Body of pancreas (tissue), 4 donors: ENCODE measurements at regions not wholly inside any gene's neighbourhood (a gene's known extent, or its start where the extent isn't known, plus 50 kb on each side); places are given as distances from the start of the nearest gene placed in this dataset.

Source experiments
- ATAC-seq: fragments of 150-250 bp; one replicate; pipeline ENCODE4 v1.9.1; 2016
- DNase-seq, 4 donors: peaks; one replicate each; pipeline ENCODE4 v3.0.0-alpha.2; 2019
- H3K27ac ChIP-seq, 4 donors: fragments of 200-600 bp; sonication (generic); 1 replicate in 3 of 4; 2 replicates in 1 of 4; pipeline versions ENCODE4 v1.5.1 to v1.6.1; 2016 to 2019; ENCODE audit warnings: mild to moderate bottlenecking in 1 of 4, mixed read lengths in 1 of 4, moderate library complexity in 1 of 4
- H3K27me3 ChIP-seq, 2 donors: fragments of 200-600 bp; sonication (generic); one replicate each; pipeline ENCODE4 v1.6.0; 2016; ENCODE audit warnings: mild to moderate bottlenecking in 1 of 2
- H3K36me3 ChIP-seq, 2 donors: fragments of 200-600 bp; sonication (generic); replicated peaks in 1 of 2; 2 replicates each; pipeline ENCODE4 v1.5.1; 2016; ENCODE audit warnings: low read depth in 2 of 2; ENCODE audit not compliant: insufficient read depth in 1 of 2
- H3K4me1 ChIP-seq: fragments of 200-600 bp; sonication (generic); one replicate; pipeline ENCODE4 v1.6.0; 2016
- H3K4me3 ChIP-seq, 2 donors: fragments of 200-600 bp; sonication (generic); 1 replicate in 1 of 2; 2 replicates in 1 of 2; pipeline ENCODE4 v1.5.1; 2016 to 2019
- H3K9me3 ChIP-seq, 3 donors: fragments of 200-600 bp; sonication (generic); 1 replicate in 2 of 3; 2 replicates in 1 of 3; pipeline ENCODE4 v1.5.1; 2016
- POLR2A ChIP-seq, 3 donors: fragments of 450-650 bp; IDR thresholded peaks; one replicate each; pipeline ENCODE4 v1.6.1; 2016; ENCODE audit warnings: antibody characterized with exemption in 3 of 3, mild to moderate bottlenecking in 2 of 3
- WGBS, 2 donors: methylation state at CpG; one replicate each; pipeline ENCODE4 v1.1.5; 2017; 5-methylcytosine and 5-hydroxymethylcytosine counted together
- intact Hi-C: fragments of 100-400 bp; cut with DNase I; formaldehyde crosslinking; loops from one replicate; pipeline ENCODE4 v1.15.1; 2023
- TF ChIP-seq, protein P1 (sequence below), 7 experiments: fragments of 450-650 bp in 4 of 7; fragments of 200-600 bp in 3 of 7; sonication (generic) in 3 of 7; IDR thresholded peaks; one replicate each; pipeline ENCODE4 v1.5.1; 2016 to 2019; ENCODE audit warnings: antibody characterized with exemption in 7 of 7

DNA sequence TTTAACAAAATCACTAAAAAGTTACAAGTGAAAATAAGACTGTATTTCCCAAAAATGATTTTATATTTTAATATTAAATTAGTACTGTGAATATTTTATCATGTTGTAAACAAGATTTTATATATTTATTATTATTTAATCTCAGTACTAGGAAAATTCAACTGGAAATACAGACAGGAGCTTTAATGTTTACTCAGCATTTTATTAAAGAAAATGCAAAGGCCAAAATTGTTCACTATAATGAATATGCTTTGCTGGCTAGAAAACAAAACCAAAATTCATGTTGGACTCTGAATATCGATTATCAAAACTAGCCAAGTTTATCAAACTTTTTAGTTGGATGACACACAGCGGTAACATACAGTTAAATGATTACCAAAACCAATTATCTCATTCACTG is 782.3 kb downstream of the AMY1C start:
- H3K27ac ChIP-seq = no peak overlapping the region
- H3K36me3 ChIP-seq = no peaks in the 10 kb centered on the region
- TF ChIP-seq POLR2A (IDR thresholded peaks at IDR 0.05) = no peak
- TF ChIP-seq, protein P1, sequence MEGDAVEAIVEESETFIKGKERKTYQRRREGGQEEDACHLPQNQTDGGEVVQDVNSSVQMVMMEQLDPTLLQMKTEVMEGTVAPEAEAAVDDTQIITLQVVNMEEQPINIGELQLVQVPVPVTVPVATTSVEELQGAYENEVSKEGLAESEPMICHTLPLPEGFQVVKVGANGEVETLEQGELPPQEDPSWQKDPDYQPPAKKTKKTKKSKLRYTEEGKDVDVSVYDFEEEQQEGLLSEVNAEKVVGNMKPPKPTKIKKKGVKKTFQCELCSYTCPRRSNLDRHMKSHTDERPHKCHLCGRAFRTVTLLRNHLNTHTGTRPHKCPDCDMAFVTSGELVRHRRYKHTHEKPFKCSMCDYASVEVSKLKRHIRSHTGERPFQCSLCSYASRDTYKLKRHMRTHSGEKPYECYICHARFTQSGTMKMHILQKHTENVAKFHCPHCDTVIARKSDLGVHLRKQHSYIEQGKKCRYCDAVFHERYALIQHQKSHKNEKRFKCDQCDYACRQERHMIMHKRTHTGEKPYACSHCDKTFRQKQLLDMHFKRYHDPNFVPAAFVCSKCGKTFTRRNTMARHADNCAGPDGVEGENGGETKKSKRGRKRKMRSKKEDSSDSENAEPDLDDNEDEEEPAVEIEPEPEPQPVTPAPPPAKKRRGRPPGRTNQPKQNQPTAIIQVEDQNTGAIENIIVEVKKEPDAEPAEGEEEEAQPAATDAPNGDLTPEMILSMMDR (IDR thresholded peaks at IDR 0.05) = no peak
- H3K4me3 ChIP-seq = no peak overlapping the region
- H3K9me3 ChIP-seq = no peaks in the 10 kb centered on the region
- intact Hi-C loops = no loop called here
- no peaks in the 10 kb centered on the region for H3K4me1 ChIP-seq
- WGBS, 2 donors = 61 to 69% methylated on average over 2 of the region's 2 CpGs
- DNase-seq (no peak), ATAC-seq (no peak)
- no peaks in the 10 kb centered on the region for H3K27me3 ChIP-seq

GRCh38 chr1:104574620-104575019 is 824.9 kb downstream of the AMY1C start:
- Histone ChIP-seq H3K36me3 (no peaks in the 10 kb centered on the region), H3K4me1 (no peaks in the 10 kb centered on the region), H3K27me3 (no peaks in the 10 kb centered on the region), H3K27ac (no peak overlapping the region), H3K4me3 (no peak overlapping the region), H3K9me3 (no peaks in the 10 kb centered on the region)
- TF ChIP-seq POLR2A (IDR thresholded peaks at IDR 0.05) = no peak
- TF ChIP-seq, protein P1 (IDR thresholded peaks at IDR 0.05) = no peak
- intact Hi-C loops = no loop called here
- ATAC-seq (no peak), DNase-seq (no peak)
- 38 to 42% methylated on average over 2 of the region's 2 CpGs for WGBS, 2 donors

GRCh38 chr1:104592926-104593325 is 843.2 kb downstream of the AMY1C start:
- TF ChIP-seq, protein P1 (IDR thresholded peaks at IDR 0.05) = no peak
- no peak for TF ChIP-seq POLR2A (IDR thresholded peaks at IDR 0.05)
- WGBS, 2 donors = 55 to 63% methylated on average over 3 of the region's 3 CpGs

DNA sequence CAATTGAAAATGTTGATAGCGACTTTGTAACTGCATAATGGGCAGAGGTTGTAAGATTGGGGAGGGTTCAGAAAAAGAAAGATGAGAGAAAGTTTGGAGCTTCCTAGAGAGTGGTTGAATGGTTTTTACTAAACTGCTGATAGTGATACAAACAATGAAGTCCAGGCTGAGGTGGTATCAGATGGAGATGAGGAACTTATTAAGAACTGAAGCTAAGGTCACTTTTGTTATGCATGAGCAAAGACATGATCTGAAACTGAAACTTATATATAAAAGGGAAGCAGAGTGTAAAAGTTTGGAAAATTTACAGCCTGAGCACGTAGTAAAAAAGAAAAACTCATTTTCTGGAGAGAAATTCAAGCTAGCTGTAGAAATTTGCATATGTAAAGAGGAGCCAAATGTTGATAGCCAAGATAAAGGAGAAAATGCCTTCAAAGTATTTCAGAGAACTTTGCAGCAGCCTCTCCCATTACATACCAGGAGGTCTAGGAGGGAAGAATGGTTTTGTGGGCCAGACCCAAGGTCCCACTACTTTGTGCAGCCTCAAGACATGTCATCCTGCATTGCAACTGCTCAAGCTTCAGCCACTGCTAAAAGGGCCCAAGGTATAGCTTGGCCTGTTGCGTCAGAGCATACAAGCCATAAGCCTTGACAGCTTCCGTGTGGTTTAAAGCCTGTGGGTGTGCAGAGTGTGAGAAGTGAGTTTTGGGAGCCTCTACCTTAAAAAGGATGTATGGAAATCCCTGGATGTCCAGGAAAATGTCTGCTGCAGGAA is 843.9 kb downstream of the AMY1C start:
- TF ChIP-seq, protein P1 (IDR thresholded peaks at IDR 0.05) = no peak
- TF ChIP-seq POLR2A (IDR thresholded peaks at IDR 0.05) = no peak
- no peaks in the 10 kb centered on the region for H3K9me3 ChIP-seq
- DNase-seq (no peak), ATAC-seq (no peak)
- H3K4me3 ChIP-seq = no peak overlapping the region
- WGBS, 2 donors = 41 to 53% methylated on average over 4 of the region's 4 CpGs
- H3K27ac ChIP-seq = no peak overlapping the region
- H3K4me1 ChIP-seq = no peaks in the 10 kb centered on the region
- no peaks in the 10 kb centered on the region for H3K36me3 ChIP-seq
- intact Hi-C loops = no loop called here
- no peaks in the 10 kb centered on the region for H3K27me3 ChIP-seq

More at GRCh38 chr1:104592926-104593325, 843.2 kb downstream of the AMY1C start:
- intact Hi-C loops = no loop called here
- H3K36me3 ChIP-seq = no peaks in the 10 kb centered on the region
- H3K4me3 ChIP-seq = no peak overlapping the region
- no peaks in the 10 kb centered on the region for H3K27me3 ChIP-seq
- DNase-seq = no peak
- no peak for ATAC-seq
- no peaks in the 10 kb centered on the region for H3K4me1 ChIP-seq
- no peak overlapping the region for H3K27ac ChIP-seq
- no peaks in the 10 kb centered on the region for H3K9me3 ChIP-seq

DNA sequence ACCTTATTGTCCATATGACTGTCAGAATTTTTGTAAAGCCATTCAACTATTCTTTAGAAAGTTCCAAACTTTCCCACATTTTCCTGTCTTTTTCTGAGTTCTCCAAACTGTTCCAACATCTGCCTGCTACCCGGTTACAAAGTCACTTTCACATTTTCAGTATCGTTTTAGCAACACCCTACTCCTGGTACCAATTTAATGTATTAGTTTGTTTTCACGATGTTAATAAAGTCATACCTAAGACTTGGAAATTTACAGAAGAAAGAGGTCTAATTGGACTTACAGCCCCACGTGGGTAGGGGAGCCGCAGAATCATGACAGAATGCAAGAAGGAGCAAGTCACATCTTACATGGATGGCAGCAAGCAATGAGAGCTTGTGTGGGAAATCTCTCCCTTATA is 867.8 kb downstream of the AMY1C start:
- Histone ChIP-seq H3K36me3 (no peaks in the 10 kb centered on the region), H3K27me3 (no peaks in the 10 kb centered on the region), H3K4me3 (no peak overlapping the region), H3K4me1 (no peaks in the 10 kb centered on the region), H3K9me3 (peaks cover 0 to 6% (median 0%) of the 10 kb centered on the region in 3 donors), H3K27ac (no peak overlapping the region)
- 66 to 85% methylated on average over 5 of the region's 5 CpGs for WGBS, 2 donors
- TF ChIP-seq, protein P1 (IDR thresholded peaks at IDR 0.05) = no peak
- TF ChIP-seq POLR2A (IDR thresholded peaks at IDR 0.05) = no peak
- intact Hi-C loops = no loop called here
- DNase-seq (no peak), ATAC-seq (no peak)
